Mucosa of gallbladder (tissue), 1 donor: ENCODE measurements at regions not wholly inside any gene's neighbourhood (a gene's known extent, or its start where the extent isn't known, plus 50 kb on each side); places are given as distances from the start of the nearest gene placed in this dataset.

Experiments used
- DNase-seq: peaks from one replicate; pipeline ENCODE4 v3.0.0-alpha.2; 2020; ENCODE audit warnings: low spot score
- donor health status: DM: no; HTN: no; CAD: no.

GRCh38 chr22:47659467-47660223, 897.2 kb downstream of the TBC1D22A start:
- DNase-seq = no peak

- no peak for DNase-seq
Observed at GRCh38 chr22:47658182-47658581, 895.7 kb downstream of the TBC1D22A start.

DNA sequence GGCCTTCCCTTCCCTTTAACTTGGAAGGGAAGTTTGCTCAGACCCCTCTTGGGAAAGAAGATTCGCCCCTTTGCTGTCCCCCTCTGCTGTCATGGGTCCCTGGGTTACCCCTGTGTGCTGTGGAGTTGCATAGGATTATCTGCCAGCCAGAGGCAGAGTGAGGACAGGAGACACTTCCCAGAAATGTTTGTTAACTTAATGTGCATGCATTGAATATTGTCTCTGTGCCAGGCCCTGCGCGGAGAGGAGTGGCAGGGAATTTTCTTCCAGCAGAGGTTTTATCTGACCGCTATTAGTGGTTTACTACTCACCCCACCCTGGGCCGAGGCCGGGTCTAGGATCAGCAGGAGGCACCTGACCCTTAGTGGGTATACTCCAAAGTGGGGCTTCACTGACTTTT, 894.8 kb downstream of the TBC1D22A start:
- no peak for DNase-seq

DNA sequence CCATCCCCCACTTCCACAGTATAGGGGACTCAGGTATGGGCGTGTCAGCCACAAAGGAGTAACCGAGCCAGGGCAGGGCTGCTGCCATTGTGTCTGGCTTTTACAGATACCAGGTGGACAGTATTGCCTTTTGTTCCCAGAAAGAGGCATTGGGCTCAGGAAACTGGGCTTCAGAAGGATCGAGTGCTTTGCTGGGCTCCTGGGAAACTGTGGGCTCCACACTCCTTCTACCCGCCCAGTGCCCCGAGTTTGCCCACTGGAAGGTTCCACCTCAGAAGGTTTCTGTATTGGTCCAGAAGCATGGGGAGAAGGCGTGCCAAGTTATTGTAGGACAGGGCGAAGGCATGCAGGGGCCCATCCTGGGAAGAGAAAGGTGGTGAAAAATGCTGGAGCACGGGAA, 894.4 kb downstream of the TBC1D22A start:
- DNase-seq = no peak

GRCh38 chr22:47655930-47656329, 893.5 kb downstream of the TBC1D22A start:
- DNase-seq = no peak

DNA sequence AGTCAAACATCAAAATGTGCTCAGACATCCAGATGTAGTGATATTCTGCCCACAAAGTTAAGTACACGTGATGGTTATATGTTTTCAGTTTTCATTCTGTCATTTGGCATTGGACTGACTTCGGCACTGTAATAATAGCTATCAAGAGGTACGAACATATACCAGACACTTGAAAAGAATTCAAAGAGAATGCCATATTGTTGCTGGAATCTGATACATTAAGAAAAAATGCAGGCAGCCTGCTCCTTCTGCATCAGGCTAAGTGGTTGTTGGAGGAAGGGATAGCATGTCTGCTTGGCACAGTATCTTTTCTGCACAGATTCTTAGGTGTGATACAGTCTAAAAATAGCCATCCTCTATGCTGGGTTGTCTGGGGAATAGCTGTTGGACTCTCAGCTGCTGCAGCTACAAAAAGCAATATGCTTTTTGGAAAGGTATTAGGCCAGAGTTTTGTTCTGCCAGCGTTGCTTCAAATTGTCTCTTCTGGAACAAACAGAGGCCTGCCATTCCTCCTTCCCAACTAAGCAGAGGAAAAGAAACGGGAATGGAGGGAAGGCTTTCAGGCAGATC, 892.6 kb downstream of the TBC1D22A start:
- DNase-seq = no peak

GRCh38 chr22:47653921-47654320, 891.5 kb downstream of the TBC1D22A start:
- no peak for DNase-seq

- DNase-seq = no peak
Observed at GRCh38 chr22:47651216-47651987, 889.0 kb downstream of the TBC1D22A start.

DNA sequence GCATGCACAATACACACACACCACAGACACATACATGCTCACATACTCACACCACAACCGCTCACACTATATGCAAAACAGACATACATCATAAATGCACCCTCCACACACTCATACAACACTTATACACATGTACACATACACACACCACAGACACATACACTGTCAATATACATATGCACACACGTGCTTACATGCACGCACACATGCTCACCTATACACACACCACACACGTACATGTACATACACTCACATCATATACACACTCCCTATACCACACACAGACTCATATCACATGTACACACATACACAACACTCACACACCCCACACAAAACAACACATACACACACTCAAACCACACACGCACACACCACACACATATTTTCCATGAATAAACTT, 885.3 kb downstream of the TBC1D22A start:
- no peak for DNase-seq

- DNase-seq = no peak
Observed at GRCh38 chr22:47647181-47647580, 884.7 kb downstream of the TBC1D22A start.

DNA sequence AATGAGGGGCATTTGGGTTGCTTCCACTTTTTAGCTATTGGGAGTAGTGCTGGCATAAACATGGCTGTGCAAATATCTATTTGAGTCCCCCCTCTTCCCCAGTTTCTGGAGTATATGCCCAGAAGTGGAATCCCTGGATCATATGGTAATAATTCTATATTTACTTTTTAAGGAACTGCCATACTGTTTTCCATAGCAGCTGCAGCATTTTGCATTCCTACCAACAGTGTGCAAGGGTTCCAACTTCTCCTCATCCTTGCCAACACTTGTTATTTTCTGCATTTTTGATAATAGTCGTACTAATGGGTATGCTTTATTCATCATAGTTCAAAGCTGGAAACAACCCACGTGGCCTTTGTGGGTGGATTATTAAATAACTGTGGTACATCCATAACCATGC, 883.5 kb downstream of the TBC1D22A start:
- no peak for DNase-seq

- DNase-seq = no peak
Observed at GRCh38 chr22:47645450-47645914, 883.0 kb downstream of the TBC1D22A start.

- DNase-seq = no peak
Observed at GRCh38 chr22:47634347-47634746, 871.9 kb downstream of the TBC1D22A start.

- DNase-seq = no peak
Observed at GRCh38 chr22:47633111-47633510, 870.7 kb downstream of the TBC1D22A start.

DNA sequence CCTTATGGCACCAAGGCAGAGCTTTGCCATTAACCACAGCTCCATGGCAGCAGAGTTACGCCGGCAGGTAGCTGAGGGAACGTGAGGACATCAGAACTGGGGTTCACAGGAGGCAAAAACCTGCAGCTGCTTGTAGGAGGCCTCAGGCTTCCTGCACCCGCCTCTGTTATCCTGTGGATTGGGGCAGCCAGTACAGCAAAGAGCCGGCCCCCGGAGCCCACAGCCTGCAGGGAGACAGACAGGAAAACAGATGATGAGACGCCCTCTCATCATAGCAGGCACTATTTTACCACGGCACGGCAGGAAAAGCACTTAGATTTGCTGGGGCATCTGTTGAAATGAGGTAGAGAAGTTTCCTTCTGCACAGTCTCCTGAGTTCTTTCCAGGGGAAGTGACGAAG, 870.3 kb downstream of the TBC1D22A start:
- no peak for DNase-seq

DNA sequence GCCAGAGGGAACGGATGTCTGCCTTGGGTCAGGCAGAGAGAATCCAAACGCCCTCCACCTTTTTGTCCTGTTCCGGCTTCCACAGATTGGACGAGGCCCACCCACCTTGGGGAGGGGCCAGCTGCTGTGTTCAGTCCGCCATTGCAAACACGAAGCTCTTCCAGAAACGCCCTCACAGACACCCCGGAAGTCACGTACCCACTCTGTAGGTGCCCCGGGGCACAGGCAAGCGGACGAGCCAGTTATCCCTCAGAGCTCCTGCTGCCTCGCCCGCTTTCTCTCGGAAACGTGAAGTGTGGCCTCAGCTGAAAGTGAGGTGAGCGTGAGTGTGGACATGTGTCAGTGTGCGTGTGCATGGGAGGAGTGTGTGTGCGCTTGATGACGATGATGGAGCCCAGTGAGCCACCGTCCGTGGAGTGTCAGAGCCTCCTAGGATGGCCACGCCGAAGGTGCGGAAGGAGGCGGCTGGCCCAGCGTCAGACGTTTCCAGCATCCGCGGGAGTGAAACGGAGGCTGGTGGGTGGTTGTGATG, 869.2 kb downstream of the TBC1D22A start:
- no peak for DNase-seq

- DNase-seq = no peak
Observed at GRCh38 chr22:47630741-47631534, 868.5 kb downstream of the TBC1D22A start.

GRCh38 chr22:47629791-47630655, 867.6 kb downstream of the TBC1D22A start:
- DNase-seq = no peak

- no peak for DNase-seq
Observed at GRCh38 chr22:47629273-47629711, 866.8 kb downstream of the TBC1D22A start.

GRCh38 chr22:47628477-47629272, 866.2 kb downstream of the TBC1D22A start:
- no peak for DNase-seq
